ENCODE measurements at regions not wholly inside any gene's neighbourhood (a gene's known extent, or its start where the extent isn't known, plus 50 kb on each side); places are given as distances from the start of the nearest gene placed in this dataset.

DNA sequence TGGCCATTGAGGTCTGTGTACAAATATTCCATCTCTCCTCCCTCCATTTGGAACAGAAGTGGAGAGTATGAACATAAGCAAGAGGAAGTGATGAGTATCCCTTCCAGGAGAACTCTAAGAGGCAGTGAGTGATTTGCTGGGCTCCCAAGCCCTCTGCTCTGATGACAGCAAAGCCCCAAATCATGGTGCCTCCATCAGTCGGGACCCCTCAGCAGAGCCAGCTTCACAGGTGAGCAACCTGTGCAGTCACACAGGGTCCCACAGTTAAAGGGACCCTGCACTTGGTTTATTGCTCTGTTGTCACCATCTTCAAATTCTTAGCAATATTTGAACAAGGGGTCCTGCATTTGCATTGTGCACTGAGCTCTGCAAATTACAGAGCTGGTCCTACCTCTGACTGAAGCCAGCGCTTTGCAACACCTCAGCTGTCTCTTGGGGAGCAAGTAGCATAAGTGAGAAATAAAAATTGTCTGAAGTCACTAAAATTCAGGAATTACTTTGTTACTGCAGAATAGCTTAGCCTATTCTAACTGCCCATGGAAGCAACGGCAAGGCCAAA lies 466.4 kb downstream of the MN1 start:
- TF ChIP-seq EZH2 (IDR thresholded peaks at IDR 0.05; ENCODE audit: low read length): no peak
- TF ChIP-seq, protein P1, sequence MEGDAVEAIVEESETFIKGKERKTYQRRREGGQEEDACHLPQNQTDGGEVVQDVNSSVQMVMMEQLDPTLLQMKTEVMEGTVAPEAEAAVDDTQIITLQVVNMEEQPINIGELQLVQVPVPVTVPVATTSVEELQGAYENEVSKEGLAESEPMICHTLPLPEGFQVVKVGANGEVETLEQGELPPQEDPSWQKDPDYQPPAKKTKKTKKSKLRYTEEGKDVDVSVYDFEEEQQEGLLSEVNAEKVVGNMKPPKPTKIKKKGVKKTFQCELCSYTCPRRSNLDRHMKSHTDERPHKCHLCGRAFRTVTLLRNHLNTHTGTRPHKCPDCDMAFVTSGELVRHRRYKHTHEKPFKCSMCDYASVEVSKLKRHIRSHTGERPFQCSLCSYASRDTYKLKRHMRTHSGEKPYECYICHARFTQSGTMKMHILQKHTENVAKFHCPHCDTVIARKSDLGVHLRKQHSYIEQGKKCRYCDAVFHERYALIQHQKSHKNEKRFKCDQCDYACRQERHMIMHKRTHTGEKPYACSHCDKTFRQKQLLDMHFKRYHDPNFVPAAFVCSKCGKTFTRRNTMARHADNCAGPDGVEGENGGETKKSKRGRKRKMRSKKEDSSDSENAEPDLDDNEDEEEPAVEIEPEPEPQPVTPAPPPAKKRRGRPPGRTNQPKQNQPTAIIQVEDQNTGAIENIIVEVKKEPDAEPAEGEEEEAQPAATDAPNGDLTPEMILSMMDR (optimal IDR thresholded peaks at IDR 0.05 in 1 of 3, IDR thresholded peaks at IDR 0.05 in 1 of 3, conservative IDR thresholded peaks at IDR 0.05 in 1 of 3; ENCODE audit: extremely low read depth in 1 of 3, insufficient read depth in 2 of 3, low read length in 3 of 3): no peak

All from keratinocyte (primary cell).